ENCODE measurements at regions not wholly inside any gene's neighbourhood (a gene's known extent, or its start where the extent isn't known, plus 50 kb on each side); places are given as distances from the start of the nearest gene placed in this dataset.

DNA sequence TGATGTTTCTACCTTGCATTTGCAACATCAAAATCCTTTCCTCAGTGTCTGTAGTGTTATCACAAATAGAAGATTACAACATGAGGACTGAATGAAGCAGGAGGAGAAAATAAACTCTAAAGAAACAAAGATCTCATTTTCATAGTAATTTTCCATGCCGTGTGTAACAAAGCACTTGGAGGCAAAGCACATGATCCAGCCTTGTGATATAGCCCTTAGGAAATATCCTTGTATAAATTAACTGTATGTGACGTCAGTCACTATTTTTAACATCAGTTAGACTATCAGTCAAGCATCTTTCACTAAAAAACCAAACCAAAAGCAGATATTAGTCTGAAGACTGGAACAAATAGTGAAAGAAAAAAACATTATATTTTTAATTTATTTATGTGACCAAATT is 492.1 kb upstream of the CNTNAP5 start:
- TF ChIP-seq STAT3 (IDR thresholded peaks at IDR 0.05; ENCODE audit: low read depth, low read length), result no peak
- no peak for TF ChIP-seq CTCF (IDR thresholded peaks at IDR 0.05 in 2 of 3, conservative IDR thresholded peaks at IDR 0.05 in 1 of 3; ENCODE audit: control insufficient read depth in 2 of 3, extremely low read depth in 1 of 3, insufficient read depth in 1 of 3, low read depth in 3 of 3, low read length in 3 of 3)
- TF ChIP-seq POLR2AphosphoS5 (IDR thresholded peaks at IDR 0.05; ENCODE audit: low read length), result no peak
- TF ChIP-seq IKZF1 (conservative IDR thresholded peaks at IDR 0.05), result no peak
- TF ChIP-seq POLR2A (IDR thresholded peaks at IDR 0.05; ENCODE audit: low read depth, low read length), result no peak
- no peak for TF ChIP-seq CBFB (IDR thresholded peaks at IDR 0.05; ENCODE audit: low read depth)
- TF ChIP-seq ZSCAN29 (IDR thresholded peaks at IDR 0.05), result no peak
- TF ChIP-seq, protein P1, sequence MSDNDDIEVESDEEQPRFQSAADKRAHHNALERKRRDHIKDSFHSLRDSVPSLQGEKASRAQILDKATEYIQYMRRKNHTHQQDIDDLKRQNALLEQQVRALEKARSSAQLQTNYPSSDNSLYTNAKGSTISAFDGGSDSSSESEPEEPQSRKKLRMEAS (IDR thresholded peaks at IDR 0.05; ENCODE audit: low read depth, low read length), result no peak
- TF ChIP-seq EZH2 (IDR thresholded peaks at IDR 0.05; ENCODE audit: borderline replicate concordance, control insufficient read depth, low read depth, low read length), result no peak
- no peak for TF ChIP-seq CREB1 (IDR thresholded peaks at IDR 0.05; ENCODE audit: low read depth)
- TF ChIP-seq PRDM15 (CRISPR knock-in tag; IDR thresholded peaks at IDR 0.05), result no peak
- TF ChIP-seq BCL3 (IDR thresholded peaks at IDR 0.05; ENCODE audit: borderline replicate concordance, insufficient read depth, low read depth, low read length, poor library complexity, severe bottlenecking), result no peak
- TF ChIP-seq ZZZ3 (IDR thresholded peaks at IDR 0.05; ENCODE audit: control insufficient read depth, insufficient read length, low read depth), result no peak
- no peak for TF ChIP-seq DPF2 (IDR thresholded peaks at IDR 0.05)
